ENCODE measurements at regions not wholly inside any gene's neighbourhood (a gene's known extent, or its start where the extent isn't known, plus 50 kb on each side); places are given as distances from the start of the nearest gene placed in this dataset.

- no peak for DNase-seq (ENCODE audit: low spot score)
These were observed 1599.2 kb downstream of the MAT2B start for GRCh38 chr5:165104611-165105010.

GRCh38 chr5:165108809-165109208 is 1603.4 kb downstream of the MAT2B start:
- no peak for DNase-seq (ENCODE audit: low spot score)

DNA sequence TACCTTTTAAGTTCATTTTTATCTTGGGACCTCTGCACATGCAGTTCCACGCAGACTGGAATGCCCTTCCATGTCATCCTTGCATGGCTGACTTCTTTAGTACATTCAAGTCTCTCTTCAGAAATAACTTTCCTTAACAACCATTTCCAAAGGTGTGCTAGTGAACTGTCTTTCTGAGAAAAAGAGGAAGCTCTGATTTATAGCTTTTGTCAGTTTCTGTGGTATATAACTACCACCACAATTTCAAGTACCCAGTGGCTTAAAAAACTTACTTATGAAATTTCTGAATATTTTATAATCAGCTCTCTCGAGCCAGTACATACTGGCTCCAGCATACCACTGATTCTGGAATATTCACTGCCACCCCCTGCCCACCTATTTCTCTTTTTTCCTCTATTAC is 1613.8 kb downstream of the MAT2B start:
- DNase-seq (ENCODE audit: low spot score), result no peak

DNA sequence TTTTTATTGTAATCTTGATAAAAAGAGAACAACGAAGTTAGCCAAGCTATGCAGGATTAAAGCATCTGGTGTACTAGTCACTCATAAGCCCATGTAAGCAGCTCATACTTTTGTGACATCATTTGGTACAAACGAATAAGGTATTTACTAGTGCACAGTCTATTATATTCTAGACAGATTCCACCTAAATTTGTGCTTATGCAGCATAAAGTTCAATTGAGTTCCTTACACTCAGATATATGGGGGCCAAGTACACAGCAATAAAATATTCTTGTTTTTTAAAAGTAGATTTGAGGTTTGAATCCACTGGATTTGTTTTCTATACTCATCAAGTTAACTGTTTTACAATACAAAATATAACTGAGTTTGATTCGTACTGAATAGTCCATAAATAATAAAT is 1621.2 kb downstream of the MAT2B start:
- no peak for DNase-seq (ENCODE audit: low spot score)

GRCh38 chr5:165127941-165128340 is 1622.5 kb downstream of the MAT2B start:
- no peak for DNase-seq (ENCODE audit: low spot score)

GRCh38 chr5:165130656-165131055 is 1625.2 kb downstream of the MAT2B start:
- DNase-seq (ENCODE audit: low spot score), result no peak

DNA sequence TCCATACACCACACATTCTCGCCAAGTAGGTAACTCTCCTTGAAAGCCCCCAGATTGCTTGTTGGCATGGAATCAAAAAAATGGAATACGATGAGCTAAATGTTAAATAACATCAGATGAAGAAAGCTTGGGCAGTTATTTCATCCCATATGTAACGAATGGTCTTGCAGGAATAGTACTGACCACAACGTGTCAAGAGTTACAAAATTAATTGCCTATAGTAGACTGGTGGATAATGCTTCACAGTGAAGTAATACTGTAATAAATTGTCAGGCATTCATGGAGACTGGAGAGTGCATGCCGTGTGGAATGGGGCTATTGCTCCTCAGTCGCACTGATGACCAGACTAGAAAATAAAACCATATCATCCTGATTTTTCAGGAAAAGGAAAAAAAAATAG is 1628.7 kb downstream of the MAT2B start:
- no peak for DNase-seq (ENCODE audit: low spot score)

DNA sequence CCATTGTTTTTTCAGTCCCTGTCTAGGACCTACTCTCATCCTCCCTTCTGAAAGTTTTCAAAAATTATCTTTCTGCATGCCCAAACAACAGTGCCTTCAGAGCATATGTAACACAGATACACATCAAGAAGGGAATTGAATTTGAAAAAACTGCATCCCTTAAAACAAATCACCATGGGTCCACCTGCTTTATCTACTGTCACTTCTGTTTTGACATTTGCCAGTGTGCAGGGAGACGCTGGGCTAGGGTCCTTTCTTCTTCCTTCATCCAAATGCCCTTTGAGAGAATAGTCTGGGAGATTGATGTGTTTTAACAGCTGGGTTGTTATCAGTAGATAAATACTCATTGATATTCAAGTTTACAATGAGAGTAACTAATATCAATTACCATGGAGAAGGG is 1630.1 kb downstream of the MAT2B start:
- no peak for DNase-seq (ENCODE audit: low spot score)

GRCh38 chr5:165137701-165138100 is 1632.3 kb downstream of the MAT2B start:
- DNase-seq (ENCODE audit: low spot score), result no peak

DNA sequence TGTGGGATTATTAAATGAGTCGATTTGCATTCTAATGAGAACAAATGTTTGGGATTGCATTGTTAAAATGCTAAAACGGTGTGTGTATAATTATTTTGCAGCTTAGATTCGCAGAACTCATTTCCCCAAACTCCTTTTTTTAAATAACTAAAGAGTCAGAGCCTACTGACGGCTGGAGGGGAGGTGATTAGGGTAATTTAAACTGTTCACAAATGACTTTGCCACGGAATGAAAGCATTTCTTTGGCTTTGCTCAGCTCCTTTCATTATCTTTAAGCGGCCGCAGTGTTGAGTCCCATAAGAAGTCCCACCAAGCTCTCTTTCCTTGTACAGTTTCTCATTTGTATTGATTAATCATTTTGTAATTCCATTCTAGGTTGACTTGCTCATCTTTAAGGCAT is 1632.8 kb downstream of the MAT2B start:
- no peak for DNase-seq (ENCODE audit: low spot score)

- no peak for DNase-seq (ENCODE audit: low spot score)
These were observed 1633.8 kb downstream of the MAT2B start for GRCh38 chr5:165139262-165139661.

- no peak for DNase-seq (ENCODE audit: low spot score)
These were observed 1634.3 kb downstream of the MAT2B start for GRCh38 chr5:165139721-165140120.

DNA sequence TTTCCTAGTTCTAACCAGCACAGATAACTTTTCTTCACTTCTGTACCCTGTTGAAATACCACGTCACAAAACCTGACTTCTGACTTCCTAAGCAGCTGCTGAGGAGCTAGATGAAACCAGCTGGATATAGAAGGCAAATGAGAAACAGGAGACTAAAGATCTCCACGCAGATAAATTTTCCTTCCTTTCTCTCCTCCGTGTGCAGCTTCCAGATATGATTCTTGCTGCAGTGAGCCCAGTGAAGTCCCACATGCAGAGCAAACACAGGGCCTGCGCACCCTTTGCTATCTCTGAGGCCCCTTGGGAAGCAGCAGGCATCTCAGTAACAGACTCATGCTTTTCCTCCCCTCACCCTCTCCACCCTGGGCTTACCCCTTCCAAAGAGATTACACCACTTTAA is 1638.3 kb downstream of the MAT2B start:
- DNase-seq (ENCODE audit: low spot score), result no peak

- no peak for DNase-seq (ENCODE audit: low spot score)
These were observed 1644.0 kb downstream of the MAT2B start for GRCh38 chr5:165149431-165149830.

- no peak for DNase-seq (ENCODE audit: low spot score)
These were observed 1646.6 kb downstream of the MAT2B start for GRCh38 chr5:165152058-165152457.

DNA sequence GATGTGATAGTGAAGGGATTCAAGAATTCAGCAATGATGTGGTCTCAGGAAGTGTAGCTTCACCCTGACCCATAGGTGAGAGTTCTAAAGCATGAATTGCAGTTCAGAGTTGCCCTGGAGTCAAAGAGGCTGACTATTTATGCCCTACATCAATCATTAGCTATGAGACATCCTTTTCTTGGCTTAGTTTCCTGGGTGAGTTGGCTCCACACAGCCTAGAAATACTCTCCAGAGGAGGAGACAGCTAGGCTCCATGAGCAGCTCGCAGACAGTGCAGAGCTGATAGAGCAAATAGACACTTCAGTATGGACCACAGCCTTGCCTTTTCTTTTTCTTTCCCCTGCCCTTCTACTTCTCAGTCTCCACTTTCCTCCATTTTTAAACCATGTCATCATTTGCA is 1651.8 kb downstream of the MAT2B start:
- no peak for DNase-seq (ENCODE audit: low spot score)

DNA sequence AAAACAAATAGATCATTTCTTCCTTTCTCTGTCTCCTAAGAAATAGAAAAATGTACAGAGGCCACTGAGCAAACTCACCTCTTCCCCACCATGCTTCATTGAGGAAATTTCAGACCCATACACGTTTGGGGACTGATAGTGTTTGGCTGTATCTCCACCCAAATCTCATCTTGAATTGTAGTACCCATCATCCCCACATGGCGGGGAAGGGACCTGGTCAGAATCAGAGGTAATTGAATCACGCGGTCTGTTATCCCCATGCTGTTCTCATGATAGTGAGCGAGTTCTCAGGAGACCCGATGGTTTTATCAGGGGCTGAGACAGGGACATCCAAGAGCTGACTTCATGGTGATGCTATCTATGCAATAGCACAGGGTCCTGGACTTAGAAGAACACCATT is 1655.8 kb downstream of the MAT2B start:
- no peak for DNase-seq (ENCODE audit: low spot score)

- DNase-seq (ENCODE audit: low spot score), result no peak
These were observed 1658.4 kb downstream of the MAT2B start for GRCh38 chr5:165163861-165164260.

DNA sequence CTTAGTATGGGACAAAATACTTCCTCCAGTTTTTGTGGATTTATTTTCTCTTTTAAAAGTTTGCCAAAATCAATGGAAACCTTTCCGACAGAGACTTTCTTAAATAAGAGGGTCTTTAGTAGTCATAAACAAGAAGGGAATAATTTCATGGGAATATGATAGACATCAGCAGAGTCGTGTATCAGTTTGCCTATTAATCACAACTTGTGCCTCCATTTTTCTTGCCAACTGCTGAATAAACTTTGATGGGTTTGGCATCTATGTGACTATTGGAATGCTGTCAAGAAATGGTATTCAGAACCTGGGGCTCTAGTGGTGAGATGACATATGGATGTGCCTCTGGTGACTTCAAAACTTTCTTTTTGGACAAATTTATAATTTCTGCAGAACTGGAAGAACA is 1668.2 kb downstream of the MAT2B start:
- no peak for DNase-seq (ENCODE audit: low spot score)

DNA sequence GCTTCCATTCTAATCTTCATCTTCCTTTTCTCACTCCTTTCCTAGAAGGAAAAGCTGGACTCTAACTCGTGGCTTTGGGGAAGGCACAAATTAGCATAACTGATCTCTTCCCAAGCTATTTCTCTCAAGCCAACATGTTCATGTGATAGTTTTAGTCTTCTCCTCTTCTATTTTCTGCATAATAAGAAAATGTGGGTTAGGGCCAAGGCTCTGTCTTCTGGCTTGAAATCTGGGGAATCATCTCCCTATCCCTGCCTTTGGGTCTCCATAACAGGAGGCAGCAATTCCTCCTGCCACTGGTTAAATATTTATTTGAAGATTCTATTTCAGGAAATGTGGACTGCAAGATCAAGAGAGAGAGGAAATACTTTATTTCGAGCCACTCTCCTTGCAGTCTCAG is 1669.6 kb downstream of the MAT2B start:
- no peak for DNase-seq (ENCODE audit: low spot score)

GRCh38 chr5:165184183-165184582 is 1678.8 kb downstream of the MAT2B start:
- DNase-seq (ENCODE audit: low spot score), result no peak

GRCh38 chr5:165185716-165186115 is 1680.3 kb downstream of the MAT2B start:
- DNase-seq (ENCODE audit: low spot score), result no peak

DNA sequence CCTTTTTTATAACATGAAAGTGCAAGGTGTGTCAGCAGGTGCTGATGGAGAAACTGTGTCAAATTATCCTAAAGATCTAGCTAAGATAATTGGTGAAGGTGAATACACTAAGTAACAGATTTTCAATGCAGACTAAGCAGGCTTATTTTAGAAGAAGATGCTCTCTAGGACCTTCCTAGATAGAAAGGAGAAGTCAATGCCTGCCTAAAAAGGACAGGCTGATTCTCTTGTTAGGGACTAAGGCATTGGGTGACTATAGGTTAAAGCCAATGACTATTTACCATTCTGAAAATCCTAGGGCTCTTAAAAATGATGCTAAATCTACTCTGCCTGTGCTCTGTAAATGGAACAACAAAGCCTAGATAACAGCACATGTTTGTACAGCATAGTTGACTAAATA is 1682.4 kb downstream of the MAT2B start:
- no peak for DNase-seq (ENCODE audit: low spot score)

- DNase-seq (ENCODE audit: low spot score), result no peak
These were observed 1683.2 kb downstream of the MAT2B start for GRCh38 chr5:165188556-165189175.

- DNase-seq (ENCODE audit: low spot score), result no peak
These were observed 1691.5 kb downstream of the MAT2B start for GRCh38 chr5:165196961-165197360.
